Suppressor macrophage (primary cell): ENCODE measurements at regions not wholly inside any gene's neighbourhood (a gene's known extent, or its start where the extent isn't known, plus 50 kb on each side); places are given as distances from the start of the nearest gene placed in this dataset.
A peak's percentile ranks its signal among the peaks of the same experiment; 100 is the strongest.

ENCODE experiments used
- DNase-seq, 4 experiments: peaks; one replicate each; pipeline ENCODE4 v3.0.0-alpha.2; 2020 to 2022

- DNase-seq = peak in 3 of 4 experiments; percentile 10 to 62 (median 48)
These were observed 125.7 kb upstream of the PHACTR1 start for GRCh38 chr6:12590901-12591300.

- no peak for DNase-seq
These were observed 123.9 kb upstream of the PHACTR1 start for GRCh38 chr6:12592634-12593033.

GRCh38 chr6:12593771-12594529, 122.6 kb upstream of the PHACTR1 start:
- DNase-seq = no peak

GRCh38 chr6:12594530-12594893, 122.1 kb upstream of the PHACTR1 start:
- no peak for DNase-seq

GRCh38 chr6:12595161-12595811, 121.3 kb upstream of the PHACTR1 start:
- peak; percentile 53 to 78 (median 68) for DNase-seq

GRCh38 chr6:12596731-12597130, 119.8 kb upstream of the PHACTR1 start:
- no peak for DNase-seq

GRCh38 chr6:12598919-12599318, 117.6 kb upstream of the PHACTR1 start:
- DNase-seq = no peak

GRCh38 chr6:12601881-12602280, 114.7 kb upstream of the PHACTR1 start:
- DNase-seq = no peak

- DNase-seq = no peak
These were observed 114.2 kb upstream of the PHACTR1 start for GRCh38 chr6:12602342-12602741.

- peak; percentile 30 to 66 (median 50) for DNase-seq
These were observed 113.5 kb upstream of the PHACTR1 start for GRCh38 chr6:12602951-12603672.

- DNase-seq = no peak
These were observed 112.9 kb upstream of the PHACTR1 start for GRCh38 chr6:12603673-12604049.

- peak; percentile 73 to 89 (median 78) for DNase-seq
These were observed 110.7 kb upstream of the PHACTR1 start for GRCh38 chr6:12605888-12606345.

GRCh38 chr6:12606616-12607015, 110.0 kb upstream of the PHACTR1 start:
- DNase-seq = no peak

- peak; percentile 3 to 71 (median 48) for DNase-seq
These were observed 108.3 kb upstream of the PHACTR1 start for GRCh38 chr6:12608016-12608860.

- DNase-seq = no peak
These were observed 107.7 kb upstream of the PHACTR1 start for GRCh38 chr6:12608874-12609273.

- DNase-seq = no peak
These were observed 106.8 kb upstream of the PHACTR1 start for GRCh38 chr6:12609751-12610150.

- DNase-seq = no peak
These were observed 105.7 kb upstream of the PHACTR1 start for GRCh38 chr6:12610862-12611261.

- DNase-seq = peak; percentile 19 to 57 (median 40)
These were observed 102.8 kb upstream of the PHACTR1 start for GRCh38 chr6:12613811-12614210.

- peak; percentile 15 to 49 (median 28) for DNase-seq
These were observed 102.1 kb upstream of the PHACTR1 start for GRCh38 chr6:12614456-12614855.

- DNase-seq = no peak
These were observed 98.3 kb upstream of the PHACTR1 start for GRCh38 chr6:12618296-12618695.

GRCh38 chr6:12621754-12622153, 94.8 kb upstream of the PHACTR1 start:
- peak; percentile 54 to 81 (median 76) for DNase-seq

GRCh38 chr6:12622566-12622965, 94.0 kb upstream of the PHACTR1 start:
- no peak for DNase-seq
